Fibroblast of lung (primary cell): ENCODE measurements at regions not wholly inside any gene's neighbourhood (a gene's known extent, or its start where the extent isn't known, plus 50 kb on each side); places are given as distances from the start of the nearest gene placed in this dataset.

Experiments
- DNase-seq, 2 donors: peaks; one replicate each; pipeline versions ENCODE4 v3.0.0 to v3.0.0-alpha.2; 2010; ENCODE audit warnings: low read depth in 2 of 2
- H2AFZ ChIP-seq: 2 replicates; pipeline ENCODE4 v1.5.1; 2012; ENCODE audit warnings: low read length, control low read depth, inconsistent platforms
- H3K27ac ChIP-seq: 2 replicates; pipeline ENCODE4 v1.5.1; 2011; ENCODE audit warnings: low read length, control low read depth; ENCODE audit not compliant: insufficient read depth
- H3K27me3 ChIP-seq: 2 replicates; pipeline ENCODE4 v1.5.1; 2011; ENCODE audit warnings: mild to moderate bottlenecking, low read length; ENCODE audit not compliant: control insufficient read depth, insufficient read depth
- H3K36me3 ChIP-seq: 2 replicates; pipeline ENCODE4 v1.5.1; 2011; ENCODE audit warnings: low read length; ENCODE audit not compliant: control insufficient read depth, insufficient read depth
- H3K4me1 ChIP-seq: 2 replicates; pipeline ENCODE4 v1.5.1; 2011; ENCODE audit warnings: low read length; ENCODE audit not compliant: control insufficient read depth, insufficient read depth; ENCODE audit errors: extremely low read depth
- H3K4me2 ChIP-seq: 2 replicates; pipeline ENCODE4 v1.5.1; 2011; ENCODE audit warnings: low read length, control low read depth; ENCODE audit not compliant: insufficient read depth; ENCODE audit errors: extremely low read depth
- H3K4me3 ChIP-seq, 4 experiments: fragments of 200-600 bp in 1 of 4; sonication (generic) in 1 of 4; replicated peaks in 1 of 4; 2 replicates each; pipeline ENCODE4 v1.5.1; 2011 to 2016; ENCODE audit warnings: low read length in 4 of 4, low read depth in 3 of 4, mild to moderate bottlenecking in 3 of 4, control low read depth in 2 of 4, inconsistent platforms in 1 of 4, mixed read lengths in 1 of 4; ENCODE audit not compliant: insufficient read depth in 1 of 4; ENCODE audit errors: control extremely low read depth in 1 of 4
- H3K79me2 ChIP-seq: 2 replicates; pipeline ENCODE4 v1.5.1; 2012; ENCODE audit warnings: mild to moderate bottlenecking, low read length, inconsistent platforms; ENCODE audit not compliant: control insufficient read depth, insufficient read depth
- H3K9ac ChIP-seq: 2 replicates; pipeline ENCODE4 v1.5.1; 2011; ENCODE audit warnings: mild to moderate bottlenecking, low read length, control low read depth; ENCODE audit not compliant: insufficient read depth
- H3K9me3 ChIP-seq: 2 replicates; pipeline ENCODE4 v1.5.1; 2012; ENCODE audit warnings: low read depth, low read length; ENCODE audit not compliant: control insufficient read depth, insufficient read depth
- H4K20me1 ChIP-seq: 2 replicates; pipeline ENCODE4 v1.5.1; 2011; ENCODE audit warnings: low read length; ENCODE audit not compliant: control insufficient read depth, insufficient read depth; ENCODE audit errors: extremely low read depth
- EZH2 ChIP-seq: IDR thresholded peaks from 2 replicates; pipeline ENCODE4 v1.5.1; 2012; ENCODE audit warnings: low read length, control low read depth, mild to moderate bottlenecking; ENCODE audit errors: missing control alignments
- TF ChIP-seq, protein P1 (sequence below), 2 donors: IDR thresholded peaks in 1 of 2; conservative IDR thresholded peaks in 1 of 2; 1 replicate in 1 of 2; 2 replicates in 1 of 2; pipeline ENCODE4 v1.5.1; 2011 to 2012; ENCODE audit warnings: low read length in 2 of 2, control low read depth in 1 of 2, inconsistent platforms in 1 of 2, low read depth in 1 of 2, mild to moderate bottlenecking in 1 of 2

DNA sequence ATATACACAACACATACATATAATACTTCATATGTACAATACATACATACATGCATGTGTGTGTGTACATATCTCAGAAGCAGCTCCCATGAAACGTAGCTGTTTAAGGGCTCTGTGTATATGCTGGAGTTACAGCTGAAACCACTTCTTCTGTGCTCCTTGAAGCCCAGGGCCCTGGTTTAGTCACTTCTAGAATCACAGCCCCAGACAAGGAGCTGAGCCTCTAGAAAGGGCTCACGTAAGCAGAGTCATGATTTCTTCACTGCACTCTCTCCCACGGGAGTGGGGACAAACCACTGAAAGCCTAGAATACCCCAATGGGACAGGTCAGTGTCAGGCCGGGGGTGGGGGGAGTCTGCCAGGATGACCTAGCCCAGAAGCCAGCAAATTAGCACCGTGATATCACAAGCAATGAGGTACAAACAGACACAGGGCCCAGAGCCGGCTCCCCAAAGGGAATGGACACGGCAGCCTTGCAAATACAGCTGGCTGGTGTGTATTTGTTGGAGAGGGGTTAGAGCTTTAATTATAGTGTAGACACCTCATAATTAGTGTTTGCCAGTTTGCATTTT is 90.3 kb downstream of the C1QL2 start:
- H3K79me2 ChIP-seq = no peaks in the 10 kb centered on the region
- no peaks in the 10 kb centered on the region for H3K27me3 ChIP-seq
- no peaks in the 10 kb centered on the region for H4K20me1 ChIP-seq
- H3K4me2 ChIP-seq = no peak overlapping the region
- no peaks in the 10 kb centered on the region for H3K4me1 ChIP-seq
- H3K27ac ChIP-seq = no peak overlapping the region
- H2AFZ ChIP-seq = no peak overlapping the region
- no peak overlapping the region for H3K9ac ChIP-seq
- TF ChIP-seq, protein P1, sequence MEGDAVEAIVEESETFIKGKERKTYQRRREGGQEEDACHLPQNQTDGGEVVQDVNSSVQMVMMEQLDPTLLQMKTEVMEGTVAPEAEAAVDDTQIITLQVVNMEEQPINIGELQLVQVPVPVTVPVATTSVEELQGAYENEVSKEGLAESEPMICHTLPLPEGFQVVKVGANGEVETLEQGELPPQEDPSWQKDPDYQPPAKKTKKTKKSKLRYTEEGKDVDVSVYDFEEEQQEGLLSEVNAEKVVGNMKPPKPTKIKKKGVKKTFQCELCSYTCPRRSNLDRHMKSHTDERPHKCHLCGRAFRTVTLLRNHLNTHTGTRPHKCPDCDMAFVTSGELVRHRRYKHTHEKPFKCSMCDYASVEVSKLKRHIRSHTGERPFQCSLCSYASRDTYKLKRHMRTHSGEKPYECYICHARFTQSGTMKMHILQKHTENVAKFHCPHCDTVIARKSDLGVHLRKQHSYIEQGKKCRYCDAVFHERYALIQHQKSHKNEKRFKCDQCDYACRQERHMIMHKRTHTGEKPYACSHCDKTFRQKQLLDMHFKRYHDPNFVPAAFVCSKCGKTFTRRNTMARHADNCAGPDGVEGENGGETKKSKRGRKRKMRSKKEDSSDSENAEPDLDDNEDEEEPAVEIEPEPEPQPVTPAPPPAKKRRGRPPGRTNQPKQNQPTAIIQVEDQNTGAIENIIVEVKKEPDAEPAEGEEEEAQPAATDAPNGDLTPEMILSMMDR (conservative IDR thresholded peaks at IDR 0.05 in 1 of 2, IDR thresholded peaks at IDR 0.05 in 1 of 2; ENCODE audit: low read depth in 1 of 2, low read length in 2 of 2) = no peak
- no peak for TF ChIP-seq EZH2
- H3K36me3 ChIP-seq = no peaks in the 10 kb centered on the region
- no peak for DNase-seq
- H3K4me3 ChIP-seq = no peak overlapping the region
- no peaks in the 10 kb centered on the region for H3K9me3 ChIP-seq

DNA sequence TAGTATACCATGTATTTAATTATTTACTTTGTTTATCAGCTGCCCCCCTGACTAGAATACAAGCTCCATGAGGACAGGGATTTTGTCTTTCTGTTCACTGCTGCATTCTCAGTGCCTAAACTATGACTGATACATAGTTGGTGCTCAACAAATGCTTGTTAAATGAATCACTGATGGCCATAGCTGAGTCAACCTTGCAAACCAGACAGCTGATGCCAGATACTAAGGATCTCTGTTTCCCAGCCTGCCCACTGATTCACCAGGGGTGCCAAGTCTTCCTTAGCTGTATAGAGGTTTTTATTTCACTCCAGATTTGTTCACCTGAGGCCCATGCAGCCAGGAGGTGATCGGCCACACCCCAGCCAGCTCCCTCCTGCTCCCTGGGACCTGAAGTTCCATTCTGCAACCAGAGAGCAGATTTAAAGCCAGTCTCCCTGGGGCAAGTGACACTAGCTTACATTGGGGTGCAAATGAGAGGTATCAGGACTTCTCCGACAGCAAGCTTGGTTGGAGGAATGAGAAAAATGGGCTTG is 92.2 kb downstream of the C1QL2 start:
- Histone ChIP-seq H4K20me1 (no peaks in the 10 kb centered on the region), H2AFZ (no peak overlapping the region), H3K27me3 (no peaks in the 10 kb centered on the region), H3K27ac (no peak overlapping the region), H3K4me2 (no peak overlapping the region), H3K36me3 (no peaks in the 10 kb centered on the region), H3K4me3 (no peak overlapping the region), H3K4me1 (no peaks in the 10 kb centered on the region), H3K79me2 (no peaks in the 10 kb centered on the region), H3K9me3 (no peaks in the 10 kb centered on the region), H3K9ac (no peak overlapping the region)
- TF ChIP-seq, protein P1 (conservative IDR thresholded peaks at IDR 0.05 in 1 of 2, IDR thresholded peaks at IDR 0.05 in 1 of 2; ENCODE audit: low read depth in 1 of 2, low read length in 2 of 2) = no peak
- TF ChIP-seq EZH2 = no peak
- peak in 1 of 2 donors; percentile 12 for DNase-seq

DNA sequence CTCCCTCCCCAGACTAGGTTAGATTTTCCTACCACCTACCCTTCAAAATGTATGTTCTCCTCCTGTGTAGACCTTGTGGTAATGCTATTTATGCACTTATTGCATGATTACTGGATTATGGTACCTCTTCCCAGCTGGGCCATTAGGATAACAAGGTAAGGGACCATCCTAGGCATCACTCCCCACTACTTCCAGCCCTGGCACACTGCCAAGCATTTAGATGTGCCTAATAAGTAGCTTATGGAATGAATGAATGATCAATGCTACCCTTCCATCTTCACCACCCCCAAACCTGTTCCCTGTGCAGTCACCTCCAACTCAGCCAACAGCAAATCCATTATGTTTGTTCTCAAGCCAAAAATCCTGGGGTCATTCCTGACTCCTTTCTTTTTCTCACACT is 93.4 kb downstream of the C1QL2 start:
- no peaks in the 10 kb centered on the region for H4K20me1 ChIP-seq
- H2AFZ ChIP-seq = no peak overlapping the region
- H3K4me2 ChIP-seq = no peak overlapping the region
- H3K9me3 ChIP-seq = no peaks in the 10 kb centered on the region
- no peaks in the 10 kb centered on the region for H3K79me2 ChIP-seq
- no peak for DNase-seq
- H3K4me3 ChIP-seq = no peak overlapping the region
- no peaks in the 10 kb centered on the region for H3K36me3 ChIP-seq
- no peak overlapping the region for H3K27ac ChIP-seq
- H3K27me3 ChIP-seq = no peaks in the 10 kb centered on the region
- H3K9ac ChIP-seq = no peak overlapping the region
- H3K4me1 ChIP-seq = no peaks in the 10 kb centered on the region
- TF ChIP-seq, protein P1 (conservative IDR thresholded peaks at IDR 0.05 in 1 of 2, IDR thresholded peaks at IDR 0.05 in 1 of 2; ENCODE audit: low read depth in 1 of 2, low read length in 2 of 2) = no peak
- no peak for TF ChIP-seq EZH2
